ENCODE measurements at regions not wholly inside any gene's neighbourhood (a gene's known extent, or its start where the extent isn't known, plus 50 kb on each side); places are given as distances from the start of the nearest gene placed in this dataset.

GRCh38 chr2:157933160-157933920 is 57.2 kb upstream of the ACVR1 start:
- DNase-seq, result no peak

- no peak for DNase-seq
Measured at GRCh38 chr2:157932480-157933159, 56.5 kb upstream of the ACVR1 start.

GRCh38 chr2:157931542-157931941 is 55.4 kb upstream of the ACVR1 start:
- DNase-seq, result no peak

GRCh38 chr2:157930728-157931127 is 54.6 kb upstream of the ACVR1 start:
- no peak for DNase-seq

- DNase-seq, result no peak
Measured at GRCh38 chr2:157929871-157930667, 53.9 kb upstream of the ACVR1 start.

GRCh38 chr2:157928372-157928771 is 52.2 kb upstream of the ACVR1 start:
- no peak for DNase-seq

- no peak for DNase-seq
Measured at GRCh38 chr2:157927155-157927554, 51.0 kb upstream of the ACVR1 start.
